CD14-positive monocyte (primary cell): ENCODE measurements at regions not wholly inside any gene's neighbourhood (a gene's known extent, or its start where the extent isn't known, plus 50 kb on each side); places are given as distances from the start of the nearest gene placed in this dataset.
A peak's percentile ranks its signal among the peaks of the same experiment; 100 is the strongest.

Experiments used
- DNase-seq, 3 donors: peaks; one replicate each; pipeline ENCODE4 v3.0.0-alpha.2; 2011 to 2022
- H2AFZ ChIP-seq: 2 replicates; pipeline ENCODE4 v1.6.0; 2012; ENCODE audit warnings: mild to moderate bottlenecking, low read depth, low read length, inconsistent platforms; ENCODE audit not compliant: insufficient read depth, poor library complexity, severe bottlenecking
- H3K27ac ChIP-seq, 2 donors: 1 replicate in 1 of 2; 2 replicates in 1 of 2; pipeline ENCODE4 v1.5.1; 2012 to 2013; ENCODE audit warnings: low read length in 2 of 2, control low read depth in 1 of 2, inconsistent platforms in 1 of 2, low read depth in 1 of 2, mild to moderate bottlenecking in 1 of 2
- H3K27me3 ChIP-seq, 2 donors: one replicate each; pipeline versions ENCODE4 v1.6.0 to v1.6.1; 2011 to 2013; ENCODE audit warnings: low read length in 2 of 2; ENCODE audit not compliant: control insufficient read depth in 2 of 2, insufficient read depth in 2 of 2
- H3K36me3 ChIP-seq, 2 donors: replicated peaks in 1 of 2; 1 replicate in 1 of 2; 2 replicates in 1 of 2; pipeline versions ENCODE4 v1.5.1 to v1.6.1; 2012 to 2013; ENCODE audit warnings: low read length in 2 of 2, control low read depth in 1 of 2, inconsistent platforms in 1 of 2, mild to moderate bottlenecking in 1 of 2; ENCODE audit not compliant: insufficient read depth in 2 of 2, control insufficient read depth in 1 of 2
- H3K4me1 ChIP-seq, 2 donors: 1 replicate in 1 of 2; 2 replicates in 1 of 2; pipeline versions ENCODE4 v1.5.1 to v1.6.1; 2012 to 2013; ENCODE audit warnings: low read length in 2 of 2, control low read depth in 1 of 2, inconsistent platforms in 1 of 2, mild to moderate bottlenecking in 1 of 2, moderate library complexity in 1 of 2; ENCODE audit not compliant: insufficient read depth in 2 of 2, control insufficient read depth in 1 of 2
- H3K4me2 ChIP-seq: replicated peaks from 2 replicates; pipeline ENCODE3; 2012; ENCODE audit warnings: low read length, moderate library complexity, mild to moderate bottlenecking; ENCODE audit not compliant: poor library complexity, severe bottlenecking; ENCODE audit errors: extremely low read depth
- H3K4me3 ChIP-seq, 3 experiments: fragments of 200-600 bp in 1 of 3; sonication (generic) in 1 of 3; replicated peaks in 1 of 3; 1 replicate in 2 of 3; 2 replicates in 1 of 3; pipeline ENCODE4 v1.5.1; 2011 to 2013; ENCODE audit warnings: low read length in 3 of 3, mild to moderate bottlenecking in 3 of 3, control low read depth in 2 of 3, low read depth in 2 of 3, inconsistent platforms in 1 of 3, moderate library complexity in 1 of 3
- H3K79me2 ChIP-seq: 2 replicates; pipeline ENCODE4 v1.6.0; 2012; ENCODE audit warnings: mild to moderate bottlenecking, control low read depth, inconsistent platforms, low read length, moderate library complexity; ENCODE audit not compliant: insufficient read depth
- H3K9ac ChIP-seq: 2 replicates; pipeline ENCODE4 v1.6.0; 2017; ENCODE audit warnings: low read length, mild to moderate bottlenecking; ENCODE audit not compliant: insufficient read depth, poor library complexity, severe bottlenecking
- H3K9me3 ChIP-seq, 2 donors: replicated peaks in 1 of 2; 1 replicate in 1 of 2; 2 replicates in 1 of 2; pipeline versions ENCODE4 v1.5.1 to v1.6.1; 2012 to 2013; ENCODE audit warnings: low read length in 2 of 2, control low read depth in 1 of 2; ENCODE audit not compliant: control insufficient read depth in 1 of 2, insufficient read depth in 1 of 2
- H4K20me1 ChIP-seq: 2 replicates; pipeline ENCODE4 v1.6.0; 2012; ENCODE audit warnings: mild to moderate bottlenecking, low read length, control low read depth, moderate library complexity; ENCODE audit not compliant: insufficient read depth
- H3K27ac Mint-ChIP-seq, 7 donors: one replicate each; pipeline ENCODE4 v1.8.0; 2020; ENCODE audit warnings: mild to moderate bottlenecking in 7 of 7, mixed read lengths in 7 of 7, moderate library complexity in 6 of 7, inconsistent platforms in 2 of 7
- H3K27me3 Mint-ChIP-seq, 3 donors: one replicate each; pipeline ENCODE4 v1.8.0; 2021 to 2022; ENCODE audit warnings: low read depth in 3 of 3, mild to moderate bottlenecking in 3 of 3, mixed read lengths in 3 of 3, moderate library complexity in 3 of 3, inconsistent platforms in 1 of 3
- H3K36me3 Mint-ChIP-seq, 2 donors: one replicate each; pipeline ENCODE4 v1.8.0; 2020; ENCODE audit warnings: mixed read lengths in 2 of 2, inconsistent platforms in 1 of 2, mild to moderate bottlenecking in 1 of 2
- H3K4me1 Mint-ChIP-seq: one replicate; pipeline ENCODE4 v1.8.0; 2020; ENCODE audit warnings: mild to moderate bottlenecking, mixed read lengths
- H3K4me3 Mint-ChIP-seq, 2 donors: one replicate each; pipeline ENCODE4 v1.8.0; 2020; ENCODE audit warnings: mild to moderate bottlenecking in 2 of 2, mixed read lengths in 2 of 2, moderate library complexity in 1 of 2
- H3K9me3 Mint-ChIP-seq, 7 donors: one replicate each; pipeline ENCODE4 v1.8.0; 2020 to 2022; ENCODE audit warnings: mixed read lengths in 7 of 7, mild to moderate bottlenecking in 6 of 7, moderate library complexity in 6 of 7, inconsistent platforms in 2 of 7
- WGBS: methylation state at CpG from one replicate; pipeline ENCODE4 v1.1.5; 2013; ENCODE audit warnings: missing lambda C conversion rate; ENCODE audit not compliant: insufficient coverage; 5-methylcytosine and 5-hydroxymethylcytosine counted together
- intact Hi-C, 2 donors: fragments of 100-400 bp; cut with micrococcal nuclease; formaldehyde crosslinking; loops; one replicate each; pipeline versions ENCODE4 v1.15.0 to v1.15.1; 2023
- TF ChIP-seq, protein P1 (sequence below): fragments of 200-600 bp; IDR thresholded peaks from one replicate; pipeline ENCODE4 v1.8.0; 2022; ENCODE audit warnings: antibody characterized with exemption, mild to moderate bottlenecking

DNA sequence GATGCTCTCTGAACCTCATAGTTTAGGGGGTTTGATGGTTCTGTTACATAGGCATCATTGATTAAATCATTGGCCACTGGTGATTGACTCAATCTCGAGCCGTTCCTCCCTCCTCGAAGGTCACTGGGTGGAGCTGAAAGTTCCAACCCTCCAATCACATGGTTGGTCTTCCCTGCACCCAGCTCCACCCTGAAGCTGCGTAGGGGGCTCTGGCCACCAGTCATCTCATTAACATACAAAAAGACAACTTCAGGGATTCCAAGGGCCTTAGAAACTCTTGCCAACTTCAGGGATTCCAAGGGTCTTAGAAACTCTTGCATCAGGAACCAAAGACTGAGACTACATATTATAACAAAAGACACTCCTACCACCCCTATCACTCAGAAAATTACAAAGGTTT is 306.5 kb upstream of the TNRC6C start:
- Histone ChIP-seq H3K4me3 (no peak overlapping the region), H3K27ac (no peak overlapping the region), H3K9me3 (peaks cover 0 to 14% of the 10 kb centered on the region in 2 donors), H3K79me2 (no peaks in the 10 kb centered on the region), H3K4me1 (no peaks in the 10 kb centered on the region), H3K9ac (no peak overlapping the region), H3K27me3 (peaks cover 0 to 7% of the 10 kb centered on the region in 2 donors), H3K36me3 (no peaks in the 10 kb centered on the region), H4K20me1 (no peaks in the 10 kb centered on the region), H2AFZ (no peak overlapping the region), H3K4me2 (no peak overlapping the region)
- Mint-ChIP-seq H3K9me3 (peaks cover 0 to 6% (median 2%) of the 10 kb centered on the region in 7 donors), H3K27ac (peak overlapping the region in 1 of 7 donors; percentile 33), H3K27me3 (peaks cover 0 to 8% (median 6%) of the 10 kb centered on the region in 3 donors), H3K36me3 (no peaks in the 10 kb centered on the region), H3K4me3 (no peak overlapping the region), H3K4me1 (no peaks in the 10 kb centered on the region)
- DNase-seq = no peak
- intact Hi-C loops = no loop called here
- TF ChIP-seq, protein P1, sequence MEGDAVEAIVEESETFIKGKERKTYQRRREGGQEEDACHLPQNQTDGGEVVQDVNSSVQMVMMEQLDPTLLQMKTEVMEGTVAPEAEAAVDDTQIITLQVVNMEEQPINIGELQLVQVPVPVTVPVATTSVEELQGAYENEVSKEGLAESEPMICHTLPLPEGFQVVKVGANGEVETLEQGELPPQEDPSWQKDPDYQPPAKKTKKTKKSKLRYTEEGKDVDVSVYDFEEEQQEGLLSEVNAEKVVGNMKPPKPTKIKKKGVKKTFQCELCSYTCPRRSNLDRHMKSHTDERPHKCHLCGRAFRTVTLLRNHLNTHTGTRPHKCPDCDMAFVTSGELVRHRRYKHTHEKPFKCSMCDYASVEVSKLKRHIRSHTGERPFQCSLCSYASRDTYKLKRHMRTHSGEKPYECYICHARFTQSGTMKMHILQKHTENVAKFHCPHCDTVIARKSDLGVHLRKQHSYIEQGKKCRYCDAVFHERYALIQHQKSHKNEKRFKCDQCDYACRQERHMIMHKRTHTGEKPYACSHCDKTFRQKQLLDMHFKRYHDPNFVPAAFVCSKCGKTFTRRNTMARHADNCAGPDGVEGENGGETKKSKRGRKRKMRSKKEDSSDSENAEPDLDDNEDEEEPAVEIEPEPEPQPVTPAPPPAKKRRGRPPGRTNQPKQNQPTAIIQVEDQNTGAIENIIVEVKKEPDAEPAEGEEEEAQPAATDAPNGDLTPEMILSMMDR = no peak
- WGBS = 86% methylated on average over 1 of the region's 4 CpGs

DNA sequence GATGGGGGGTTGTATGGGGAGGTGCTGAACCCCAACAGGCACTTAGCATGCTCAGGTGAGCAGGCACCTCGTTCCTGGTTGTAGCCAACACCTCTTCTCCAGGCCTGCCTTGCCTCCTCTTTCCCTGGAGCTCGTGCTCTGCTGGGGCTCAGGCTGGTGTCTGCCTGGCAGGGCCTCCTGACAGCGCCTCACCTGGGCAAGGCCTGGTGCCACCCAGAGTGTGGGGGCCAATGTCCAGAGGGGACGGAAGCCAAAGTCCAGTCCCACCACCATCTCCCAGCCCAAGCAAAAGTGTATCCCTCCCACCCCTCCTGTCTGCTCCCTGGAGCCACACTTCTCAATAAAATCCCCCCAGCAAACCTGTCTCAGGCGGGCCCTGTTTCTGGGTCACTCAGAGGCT is 304.2 kb upstream of the TNRC6C start:
- TF ChIP-seq, protein P1 = no peak
- Histone ChIP-seq H3K9ac (no peak overlapping the region), H3K4me1 (no peaks in the 10 kb centered on the region), H3K27ac (no peak overlapping the region), H3K79me2 (no peaks in the 10 kb centered on the region), H4K20me1 (no peaks in the 10 kb centered on the region), H3K9me3 (peaks cover 0 to 2% of the 10 kb centered on the region in 2 donors), H3K4me2 (no peak overlapping the region), H3K4me3 (no peak overlapping the region), H3K36me3 (no peaks in the 10 kb centered on the region), H3K27me3 (peaks cover 0 to 11% of the 10 kb centered on the region in 2 donors), H2AFZ (no peak overlapping the region)
- H3K9me3 Mint-ChIP-seq = peaks cover 0 to 9% (median 4%) of the 10 kb centered on the region in 7 donors
- no peak overlapping the region for H3K27ac Mint-ChIP-seq
- no peak for DNase-seq
- WGBS = 88% methylated on average over 4 of the region's 5 CpGs
- peaks cover 0 to 13% (median 9%) of the 10 kb centered on the region in 3 donors for H3K27me3 Mint-ChIP-seq
- intact Hi-C loops = no loop called here
- no peaks in the 10 kb centered on the region for H3K36me3 Mint-ChIP-seq
- H3K4me3 Mint-ChIP-seq = no peak overlapping the region
- H3K4me1 Mint-ChIP-seq = no peaks in the 10 kb centered on the region
